K562 (cell line): ENCODE measurements at regions not wholly inside any gene's neighbourhood (a gene's known extent, or its start where the extent isn't known, plus 50 kb on each side); places are given as distances from the start of the nearest gene placed in this dataset.

Experiments used
- ATAC-seq: fragments of 200-7000 bp; cut with Tn5 transposase; 3 replicates; pipeline ENCODE4 v1.9.1; 2020; ENCODE audit warnings: moderate library complexity
- BruUV-seq: library from RNA; stranded (reverse); fragments of 400-500 nt; replicated peaks from 2 replicates; lab custom pipeline; 2021; lab: Mats Ljungman, UMichigan
- CTCF ChIA-PET: fragments of 300-600 bp; formaldehyde crosslinking; extraction: SDS; loops from one replicate; lab custom pipeline; 2021; ENCODE audit warnings: low intra/inter-chr PET ratio; lab: Yijun Ruan, JAX
- POLR2A ChIA-PET: fragments of 300-600, 350-650 bp; sonication (Branson Sonifier 250); formaldehyde crosslinking; extraction: SDS; loops from one replicate; lab custom pipeline; 2021; ENCODE audit warnings: antibody characterized with exemption, inconsistent platforms; lab: Yijun Ruan, JAX
- DNase-seq, 4 experiments: peaks; one replicate each; pipeline versions ENCODE4 v3.0.0 to v3.0.0-alpha.2; 2011 to 2018; ENCODE audit warnings: low spot score in 3 of 4, mixed read lengths in 3 of 4; ENCODE audit errors: extremely low read depth in 1 of 4
- FAIRE-seq: peaks from 2 replicates; lab custom pipeline; 2011; peaks lifted over from hg19 to GRCh38; lab: Jason Lieb, UNC
- H2AFZ ChIP-seq: 2 replicates; pipeline ENCODE4 v1.6.0; 2011; ENCODE audit warnings: low read depth, low read length, control low read depth, inconsistent platforms
- H3K27ac ChIP-seq: fragments of 200-600 bp; 3 replicates; pipeline ENCODE4 v1.8.0; 2011; ENCODE audit warnings: low read depth, mild to moderate bottlenecking, control low read depth, inconsistent platforms, low read length, moderate library complexity, mixed read lengths; ENCODE audit errors: extremely low read depth
- H3K27me3 ChIP-seq, 2 experiments: fragments of 300-600 bp in 1 of 2; 2 replicates in 1 of 2; 3 replicates in 1 of 2; pipeline versions ENCODE4 v1.6.0 to v1.8.0; 2011; ENCODE audit warnings: inconsistent platforms in 2 of 2, low read length in 2 of 2, mild to moderate bottlenecking in 1 of 2, mixed read lengths in 1 of 2, moderate library complexity in 1 of 2; ENCODE audit not compliant: control insufficient read depth in 2 of 2, insufficient read depth in 2 of 2
- H3K36me3 ChIP-seq: fragments of 300-600 bp; 3 replicates; pipeline ENCODE4 v1.8.0; 2011; ENCODE audit warnings: mild to moderate bottlenecking, low read length, inconsistent platforms; ENCODE audit not compliant: control insufficient read depth, insufficient read depth
- H3K4me1 ChIP-seq, 2 experiments: fragments of 200-600 bp in 1 of 2; replicated peaks in 1 of 2; 2 replicates in 1 of 2; 3 replicates in 1 of 2; pipeline versions ENCODE4 v1.5.1 to v1.8.0; 2011; ENCODE audit warnings: inconsistent platforms in 2 of 2, low read length in 2 of 2, mild to moderate bottlenecking in 1 of 2, mixed read lengths in 1 of 2, moderate library complexity in 1 of 2; ENCODE audit not compliant: control insufficient read depth in 2 of 2, insufficient read depth in 2 of 2
- H3K4me2 ChIP-seq: 2 replicates; pipeline ENCODE4 v1.6.1; 2011; ENCODE audit warnings: low read length, control low read depth, inconsistent platforms, mixed read lengths; ENCODE audit not compliant: insufficient read depth
- H3K4me3 ChIP-seq: fragments of 200-600 bp; sonication (generic), shearing (Covaris generic); 2 replicates; pipeline ENCODE4 v1.5.1; 2016; ENCODE audit warnings: control low read depth, inconsistent platforms
- H3K79me2 ChIP-seq: fragments of 200-600 bp; 3 replicates; pipeline ENCODE4 v1.8.0; 2011; ENCODE audit warnings: low read length, inconsistent platforms; ENCODE audit not compliant: control insufficient read depth, insufficient read depth
- H3K9ac ChIP-seq, 2 experiments: 2 replicates each; pipeline versions ENCODE4 v1.6.0 to v1.6.1; 2011; ENCODE audit warnings: low read depth in 2 of 2, low read length in 2 of 2, control low read depth in 1 of 2, inconsistent platforms in 1 of 2, mild to moderate bottlenecking in 1 of 2, mixed read lengths in 1 of 2; ENCODE audit not compliant: insufficient read depth in 1 of 2
- H3K9me1 ChIP-seq: one replicate; pipeline ENCODE4 v1.6.0; 2011; ENCODE audit warnings: inconsistent platforms, mild to moderate bottlenecking, low read length, moderate library complexity; ENCODE audit not compliant: control insufficient read depth, insufficient read depth
- H3K9me3 ChIP-seq: replicated peaks from 2 replicates; pipeline ENCODE4 v1.5.1; 2011; ENCODE audit warnings: low read depth, low read length, inconsistent platforms; ENCODE audit not compliant: control insufficient read depth, insufficient read depth
- H4K20me1 ChIP-seq: replicated peaks from 2 replicates; pipeline ENCODE4 v1.6.1; 2011; ENCODE audit warnings: low read length, inconsistent platforms, mixed read lengths; ENCODE audit not compliant: control insufficient read depth, insufficient read depth
- EP300 ChIP-seq: IDR thresholded peaks from 2 replicates; pipeline ENCODE4 v1.6.1; 2012; ENCODE audit warnings: low read length, improper control_type of control experiment
- MCM7 ChIP-seq, 2 experiments: fragments of 450-650 bp; IDR thresholded peaks; 2 replicates each; pipeline ENCODE4 v1.6.1; 2016 to 2018
- POLR2B ChIP-seq: fragments of 450-650 bp; IDR thresholded peaks from 2 replicates; pipeline ENCODE4 v1.6.1; 2018; ENCODE audit warnings: low read depth; ENCODE audit not compliant: partially characterized antibody
- RHOXF2B ChIP-seq: fragments of 250-450 bp; sonication (Bioruptor Pico); conservative IDR thresholded peaks from 2 replicates; pipeline ENCODE4 v1.5.1; 2021
- SNRNP70 ChIP-seq: fragments of 200-400 bp; formaldehyde crosslinking; optimal IDR thresholded peaks from 2 replicates; pipeline ENCODE3; 2017; ENCODE audit warnings: low read depth, low read length
- ZNF175 ChIP-seq: fragments of 200-800 bp; sonication (Bioruptor generic); IDR thresholded peaks from 2 replicates; pipeline ENCODE4 v1.6.1; 2016; ENCODE audit warnings: low read depth, mild to moderate bottlenecking, missing genetic modification characterization, missing compliant biosample characterization
- ZSCAN32 ChIP-seq: fragments of 450-650 bp; formaldehyde crosslinking; IDR thresholded peaks from 2 replicates; pipeline ENCODE4 v1.4.0; 2020; ENCODE audit warnings: mild to moderate bottlenecking, moderate library complexity
- WGBS: fragments of 100-300 bp; shearing (Covaris generic); methylation state at CpG from one replicate; pipeline ENCODE4 v1.1.6; 2016; ENCODE audit warnings: low coverage, mixed read lengths; ENCODE audit not compliant: insufficient coverage; ENCODE audit errors: missing lambda C conversion rate; 5-methylcytosine and 5-hydroxymethylcytosine counted together
- in situ Hi-C: fragments of 300-500 bp; cut with MboI; formaldehyde crosslinking; loops from 4 replicates; pipeline ENCODE4 v1.15.0; 2018; ENCODE audit warnings: inconsistent platforms, mixed read lengths
- intact Hi-C: fragments of 100-400 bp; cut with micrococcal nuclease; formaldehyde crosslinking; loops from 2 replicates; pipeline ENCODE4 v1.14.2; 2022
- TF ChIP-seq, protein P1 (sequence below): sonication (generic); formaldehyde crosslinking; IDR thresholded peaks from 2 replicates; pipeline ENCODE4 v1.8.1; 2022; ENCODE audit warnings: missing genetic modification reagents

DNA sequence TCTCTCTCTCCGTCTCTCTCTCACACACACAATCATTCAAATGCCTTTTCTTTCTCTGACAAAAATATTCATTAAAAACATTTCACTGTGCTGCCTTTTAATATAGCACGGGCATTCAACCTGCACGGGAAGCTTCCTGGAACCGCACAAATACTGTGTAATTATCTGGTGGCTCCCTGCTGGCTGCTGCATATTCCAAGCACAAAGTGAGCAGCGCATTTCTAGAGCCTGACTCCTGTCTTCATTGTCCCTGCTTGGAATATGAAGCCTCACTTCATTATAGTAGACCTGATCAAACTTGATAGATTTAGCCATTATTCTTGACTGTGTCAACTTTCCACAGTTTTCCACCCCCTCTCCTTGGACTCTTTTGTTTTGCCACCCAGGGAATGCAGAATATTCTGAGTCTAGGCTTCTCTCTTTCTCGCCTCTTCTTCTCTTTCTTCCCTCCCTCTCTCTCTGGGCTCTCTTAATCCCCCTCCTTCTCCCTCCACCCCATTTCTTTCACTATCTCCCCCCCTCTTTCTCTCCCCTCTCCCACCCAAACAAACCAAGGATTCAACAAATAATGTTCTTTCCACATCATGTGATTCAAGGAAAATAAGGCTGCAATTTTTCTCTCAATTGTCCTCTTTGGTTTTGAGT, 672.1 kb upstream of the FANCL start:
- no peak overlapping the region for H3K4me2 ChIP-seq
- H4K20me1 ChIP-seq, result no peaks in the 10 kb centered on the region
- in situ Hi-C loops (no loop called here), intact Hi-C loops (no loop called here)
- H3K27ac ChIP-seq, result no peak overlapping the region
- TF ChIP-seq MCM7 (IDR thresholded peaks at IDR 0.05) (no peak), ZNF175 (no peak), EP300 (no peak), POLR2B (no peak), RHOXF2B (CRISPR knock-in tag) (no peak), ZSCAN32 (CRISPR knock-in tag) (no peak), SNRNP70 (no peak)
- TF ChIP-seq, protein P1, sequence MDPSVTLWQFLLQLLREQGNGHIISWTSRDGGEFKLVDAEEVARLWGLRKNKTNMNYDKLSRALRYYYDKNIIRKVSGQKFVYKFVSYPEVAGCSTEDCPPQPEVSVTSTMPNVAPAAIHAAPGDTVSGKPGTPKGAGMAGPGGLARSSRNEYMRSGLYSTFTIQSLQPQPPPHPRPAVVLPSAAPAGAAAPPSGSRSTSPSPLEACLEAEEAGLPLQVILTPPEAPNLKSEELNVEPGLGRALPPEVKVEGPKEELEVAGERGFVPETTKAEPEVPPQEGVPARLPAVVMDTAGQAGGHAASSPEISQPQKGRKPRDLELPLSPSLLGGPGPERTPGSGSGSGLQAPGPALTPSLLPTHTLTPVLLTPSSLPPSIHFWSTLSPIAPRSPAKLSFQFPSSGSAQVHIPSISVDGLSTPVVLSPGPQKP (CRISPR knock-in tag), result no peak
- DNase-seq (no peak), ATAC-seq (no peak), FAIRE-seq (no peak)
- no peaks in the 10 kb centered on the region for H3K4me1 ChIP-seq
- H3K9me3 ChIP-seq, result no peaks in the 10 kb centered on the region
- no peaks in the 10 kb centered on the region for H3K36me3 ChIP-seq
- H3K4me3 ChIP-seq, result no peak overlapping the region
- H3K27me3 ChIP-seq, result no peaks in the 10 kb centered on the region
- BruUV-seq, result no TSS peak
- CTCF ChIA-PET, result no interaction called here
- H2AFZ ChIP-seq, result no peak overlapping the region
- 8% methylated on average over 4 of the region's 6 CpGs for whole genome bisulfite sequencing
- no peak overlapping the region for H3K9ac ChIP-seq
- POLR2A ChIA-PET, result interaction anchor here (0.7 kb wide), 1 partner anchor 113 kb away, joined by 3 read pairs; no protein-coding TSS in a partner anchor
- H3K79me2 ChIP-seq, result no peaks in the 10 kb centered on the region
- no peaks in the 10 kb centered on the region for H3K9me1 ChIP-seq
